ENCODE measurements at regions not wholly inside any gene's neighbourhood (a gene's known extent, or its start where the extent isn't known, plus 50 kb on each side); places are given as distances from the start of the nearest gene placed in this dataset.

DNA sequence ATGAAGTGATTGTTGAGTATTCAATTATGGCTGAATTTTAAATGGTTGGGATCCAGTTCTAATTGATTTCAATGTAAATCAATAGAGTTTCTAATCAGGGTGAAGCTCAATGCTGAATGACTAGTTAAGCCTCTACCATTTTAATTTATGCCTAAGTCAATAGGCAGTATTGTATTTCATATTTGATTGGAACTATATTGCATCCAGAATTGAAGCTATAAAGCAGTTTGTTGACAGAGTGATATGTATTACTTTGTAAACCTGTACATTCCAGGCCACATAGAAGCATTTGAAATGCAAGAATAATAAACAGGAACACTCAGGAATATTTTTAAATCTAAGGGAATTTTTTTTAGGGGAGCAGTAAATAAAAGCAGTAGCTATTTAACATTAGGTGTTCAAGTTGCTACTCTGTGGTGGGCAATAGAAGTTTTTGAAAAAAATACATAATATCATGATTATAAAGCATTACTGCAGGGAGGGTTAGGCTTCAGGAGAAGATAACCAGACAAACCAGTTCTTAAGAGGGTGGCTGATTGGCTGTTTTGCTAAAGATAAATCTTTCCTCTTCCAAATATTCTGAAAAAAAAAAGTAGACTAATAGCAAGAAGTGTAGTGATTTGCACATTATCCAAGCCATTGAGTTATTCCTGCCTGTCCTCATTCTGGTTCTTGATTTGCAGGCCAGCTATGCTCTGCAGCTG lies 492.0 kb upstream of the MEF2C start:
- DNase-seq (ENCODE audit: low read depth in 1 of 2, low spot score in 2 of 2), result no peak
- Histone ChIP-seq H3K27ac (ENCODE audit: low read depth, low read length) (no peak overlapping the region), H2BK120ac (replicated peaks; ENCODE audit: low read depth, low read length) (no peak overlapping the region), H4K91ac (replicated peaks; ENCODE audit: insufficient read length, low read length) (no peak overlapping the region), H2AFZ (ENCODE audit: low read length) (peak overlapping the region; percentile 65; the same call in 1 of the 2 replicates), H3K9me3 (ENCODE audit: insufficient read depth in 2 of 2, low read depth in 1 of 2, low read length in 1 of 2) (no peaks in the 10 kb centered on the region), H3K36me3 (ENCODE audit: control insufficient read depth in 2 of 4, insufficient read depth in 4 of 4, low read length in 3 of 4) (no peaks in the 10 kb centered on the region), H2BK12ac (ENCODE audit: low read depth, low read length) (no peak overlapping the region), H3K27me3 (replicated peaks in 1 of 4; ENCODE audit: control insufficient read depth in 3 of 4, extremely low read depth in 1 of 4, insufficient read depth in 3 of 4, low read length in 3 of 4) (no peaks in the 10 kb centered on the region), H3K4me3 (ENCODE audit: extremely low read depth in 1 of 4, insufficient read depth in 2 of 4, low read depth in 3 of 4, low read length in 4 of 4) (no peak overlapping the region), H4K8ac (ENCODE audit: extremely low read depth, insufficient read depth, low read length) (no peak overlapping the region), H3K23ac (ENCODE audit: insufficient read length) (no peak overlapping the region), H3K4ac (replicated peaks; ENCODE audit: insufficient read length, low read depth, low read length) (no peak overlapping the region), H2BK15ac (ENCODE audit: low read length) (no peak overlapping the region), H4K5ac (ENCODE audit: insufficient read length, low read depth, low read length) (no peak overlapping the region), H3K14ac (ENCODE audit: insufficient read length) (no peak overlapping the region), H3K9ac (replicated peaks in 1 of 4; ENCODE audit: extremely low read depth in 1 of 4, low read depth in 3 of 4, low read length in 3 of 4) (no peak overlapping the region), H2AK5ac (ENCODE audit: low read depth, low read length) (no peak overlapping the region), H2BK5ac (ENCODE audit: low read depth, low read length) (no peak overlapping the region), H3K79me1 (ENCODE audit: low read depth, low read length) (no peaks in the 10 kb centered on the region), H3K23me2 (ENCODE audit: low read depth, low read length) (no peaks in the 10 kb centered on the region), H3K4me1 (replicated peaks in 1 of 4; ENCODE audit: control insufficient read depth in 3 of 4, insufficient read depth in 4 of 4, low read length in 3 of 4) (no peaks in the 10 kb centered on the region), H3K18ac (ENCODE audit: extremely low read depth, low read length) (no peak overlapping the region), H3K4me2 (ENCODE audit: insufficient read depth in 1 of 2, low read depth in 2 of 2, low read length in 2 of 2) (no peak overlapping the region), H2BK20ac (ENCODE audit: low read length) (no peak overlapping the region), H4K20me1 (replicated peaks in 1 of 2; ENCODE audit: control insufficient read depth in 1 of 2, insufficient read depth in 2 of 2, low read length in 2 of 2) (no peaks in the 10 kb centered on the region), H3K79me2 (ENCODE audit: control insufficient read depth in 1 of 2, insufficient read depth in 2 of 2, low read length in 2 of 2) (no peaks in the 10 kb centered on the region), H3K56ac (replicated peaks; ENCODE audit: insufficient read length, low read depth, low read length) (no peak overlapping the region)
- ChIA-PET POLR2A (ENCODE audit: partially characterized antibody) (no interaction called here), CTCF (ENCODE audit: partially characterized antibody) (no interaction called here)
- FAIRE-seq, result no peak
- no peak for TF ChIP-seq BCL11A (IDR thresholded peaks at IDR 0.05; ENCODE audit: low read depth in 2 of 2, low read length in 2 of 2)
- no peak for TF ChIP-seq BRCA1 (IDR thresholded peaks at IDR 0.05; ENCODE audit: low read depth, low read length)
- no peak for TF ChIP-seq CHD2 (IDR thresholded peaks at IDR 0.05; ENCODE audit: low read length)
- no peak for TF ChIP-seq SUZ12 (IDR thresholded peaks at IDR 0.05; ENCODE audit: low read length)
- TF ChIP-seq TAF7 (optimal IDR thresholded peaks at IDR 0.05; ENCODE audit: borderline replicate concordance, low read depth, low read length), result no peak
- TF ChIP-seq ZNF274 (IDR thresholded peaks at IDR 0.05; ENCODE audit: borderline replicate concordance, extremely low read depth, low read length), result no peak
- no peak for TF ChIP-seq ATF3 (IDR thresholded peaks at IDR 0.05; ENCODE audit: insufficient read depth, low read depth, low read length)
- TF ChIP-seq, protein P1, sequence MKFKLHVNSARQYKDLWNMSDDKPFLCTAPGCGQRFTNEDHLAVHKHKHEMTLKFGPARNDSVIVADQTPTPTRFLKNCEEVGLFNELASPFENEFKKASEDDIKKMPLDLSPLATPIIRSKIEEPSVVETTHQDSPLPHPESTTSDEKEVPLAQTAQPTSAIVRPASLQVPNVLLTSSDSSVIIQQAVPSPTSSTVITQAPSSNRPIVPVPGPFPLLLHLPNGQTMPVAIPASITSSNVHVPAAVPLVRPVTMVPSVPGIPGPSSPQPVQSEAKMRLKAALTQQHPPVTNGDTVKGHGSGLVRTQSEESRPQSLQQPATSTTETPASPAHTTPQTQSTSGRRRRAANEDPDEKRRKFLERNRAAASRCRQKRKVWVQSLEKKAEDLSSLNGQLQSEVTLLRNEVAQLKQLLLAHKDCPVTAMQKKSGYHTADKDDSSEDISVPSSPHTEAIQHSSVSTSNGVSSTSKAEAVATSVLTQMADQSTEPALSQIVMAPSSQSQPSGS (IDR thresholded peaks at IDR 0.05; ENCODE audit: low read length), result no peak
